22Rv1 (cell line): ENCODE measurements at regions not wholly inside any gene's neighbourhood (a gene's known extent, or its start where the extent isn't known, plus 50 kb on each side); places are given as distances from the start of the nearest gene placed in this dataset.
"Not testable (repeated sequence)": the region's sequence is repeated elsewhere in the genome, so short reads cannot be mapped to it uniquely, and the experiment has no call there.

ENCODE experiments used
- CTCF ChIP-seq: fragments of 450-650 bp; IDR thresholded peaks from 2 replicates; pipeline ENCODE4 v1.5.1; 2017; ENCODE audit warnings: mild to moderate bottlenecking
- ZFX ChIP-seq: fragments of 450-650 bp; IDR thresholded peaks from 2 replicates; pipeline ENCODE4 v1.6.1; 2017; ENCODE audit warnings: antibody characterized with exemption, borderline replicate concordance

- TF ChIP-seq CTCF, ZFX: not testable (repeated sequence)
Measured at GRCh38 chr10:118976219-118976618, 53.3 kb upstream of the NANOS1 start.
